HUDEP-2 (cell line): ENCODE measurements at regions not wholly inside any gene's neighbourhood (a gene's known extent, or its start where the extent isn't known, plus 50 kb on each side); places are given as distances from the start of the nearest gene placed in this dataset.
A peak's percentile ranks its signal among the peaks of the same experiment; 100 is the strongest.

Source experiments
- DNase-seq, 76 experiments: peaks; one replicate each; lab custom pipeline; 2025; ENCODE audit not compliant: unreplicated experiment in 76 of 76; lab: John Stamatoyannopoulos, UW

GRCh38 chr3:124461838-124462632 is 268.2 kb upstream of the UMPS start:
- DNase-seq: no peak

GRCh38 chr3:124463234-124463633 is 267.0 kb upstream of the UMPS start:
- no peak for DNase-seq

GRCh38 chr3:124467980-124468902 is 262.0 kb upstream of the UMPS start:
- peak in 32 of 76 experiments; percentile 2 to 52 (median 16) for DNase-seq

GRCh38 chr3:124469555-124469954 is 260.7 kb upstream of the UMPS start:
- DNase-seq: no peak

GRCh38 chr3:124478830-124479229 is 251.4 kb upstream of the UMPS start:
- DNase-seq: no peak

- DNase-seq: no peak
Measured at GRCh38 chr3:124483915-124484470, 246.3 kb upstream of the UMPS start.

GRCh38 chr3:124486324-124486723 is 243.9 kb upstream of the UMPS start:
- no peak for DNase-seq

- no peak for DNase-seq
Measured at GRCh38 chr3:124489506-124489905, 240.7 kb upstream of the UMPS start.

GRCh38 chr3:124491098-124491497 is 239.2 kb upstream of the UMPS start:
- DNase-seq: peak in 31 of 76 experiments; percentile 1 to 54 (median 25)

- DNase-seq: no peak
Measured at GRCh38 chr3:124491875-124492274, 238.4 kb upstream of the UMPS start.

GRCh38 chr3:124492824-124493223 is 237.4 kb upstream of the UMPS start:
- peak in 3 of 76 experiments; percentile 1 to 3 (median 1) for DNase-seq

GRCh38 chr3:124496061-124496460 is 234.2 kb upstream of the UMPS start:
- no peak for DNase-seq

- no peak for DNase-seq
Measured at GRCh38 chr3:124497487-124497886, 232.8 kb upstream of the UMPS start.

GRCh38 chr3:124498891-124499290 is 231.4 kb upstream of the UMPS start:
- DNase-seq: no peak

- DNase-seq: no peak
Measured at GRCh38 chr3:124504332-124505059, 225.8 kb upstream of the UMPS start.

- no peak for DNase-seq
Measured at GRCh38 chr3:124509884-124510283, 220.4 kb upstream of the UMPS start.

- DNase-seq: no peak
Measured at GRCh38 chr3:124510290-124510689, 220.0 kb upstream of the UMPS start.

- no peak for DNase-seq
Measured at GRCh38 chr3:124512881-124513609, 217.2 kb upstream of the UMPS start.

GRCh38 chr3:124513610-124513997 is 216.6 kb upstream of the UMPS start:
- DNase-seq: no peak

GRCh38 chr3:124514683-124515082 is 215.6 kb upstream of the UMPS start:
- no peak for DNase-seq
